NCI-H2107 (cell line): ENCODE measurements at regions not wholly inside any gene's neighbourhood (a gene's known extent, or its start where the extent isn't known, plus 50 kb on each side); places are given as distances from the start of the nearest gene placed in this dataset.
"Not testable (repeated sequence)": the region's sequence is repeated elsewhere in the genome, so short reads cannot be mapped to it uniquely, and the experiment has no call there.

Experiments
- DNase-seq: peaks from one replicate; lab custom pipeline; 2025; lab: John Stamatoyannopoulos, UW

DNA sequence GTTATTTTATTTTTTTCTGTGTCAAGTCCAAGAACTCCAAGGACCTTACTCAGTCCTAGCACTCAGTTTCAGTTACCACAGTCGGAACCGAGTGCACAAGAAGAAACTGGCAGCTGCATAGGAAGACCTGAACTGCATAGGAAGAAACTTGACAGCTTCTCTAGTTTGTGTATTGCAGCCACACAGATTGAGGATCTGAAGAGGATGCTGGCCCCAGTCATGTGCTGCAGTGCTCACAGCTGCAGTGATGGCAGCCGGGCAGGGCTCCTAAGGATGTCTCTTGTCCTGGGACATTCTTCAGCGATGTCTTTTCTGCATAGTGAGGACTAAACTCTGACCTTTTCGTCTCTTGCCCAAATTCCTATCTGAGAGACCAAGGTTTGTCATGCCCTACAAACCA is 261.2 kb downstream of the STIM2 start:
- DNase-seq = no peak

GRCh38 chr4:27123123-27123768 is 262.6 kb downstream of the STIM2 start:
- DNase-seq = no peak

GRCh38 chr4:27123769-27124124 is 263.1 kb downstream of the STIM2 start:
- DNase-seq = no peak

DNA sequence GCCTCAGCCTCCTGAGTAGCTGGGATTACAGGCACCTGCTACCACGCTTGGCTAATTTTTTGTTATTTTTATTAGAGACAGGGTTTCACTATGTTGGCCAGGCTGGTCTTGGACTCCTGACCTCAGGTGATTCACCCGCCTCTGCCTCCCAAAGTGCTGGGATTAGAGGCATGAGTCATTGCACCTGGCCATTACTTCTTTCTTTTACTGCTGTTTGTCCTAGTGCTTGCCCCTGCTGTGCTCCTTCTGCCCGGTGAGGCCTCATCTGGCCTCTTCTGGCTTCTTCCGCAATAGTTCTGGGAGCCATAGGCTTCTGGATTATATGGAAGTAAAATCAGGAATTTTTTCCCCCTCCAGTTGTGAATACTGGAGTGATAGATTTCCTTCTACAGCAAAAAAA is 266.3 kb downstream of the STIM2 start:
- not testable (repeated sequence) for DNase-seq

- DNase-seq = no peak
These were observed 267.8 kb downstream of the STIM2 start for GRCh38 chr4:27128443-27128842.

- no peak for DNase-seq
These were observed 269.3 kb downstream of the STIM2 start for GRCh38 chr4:27129871-27130366.

GRCh38 chr4:27132497-27132896 is 271.9 kb downstream of the STIM2 start:
- no peak for DNase-seq

GRCh38 chr4:27140486-27140885 is 279.8 kb downstream of the STIM2 start:
- no peak for DNase-seq

DNA sequence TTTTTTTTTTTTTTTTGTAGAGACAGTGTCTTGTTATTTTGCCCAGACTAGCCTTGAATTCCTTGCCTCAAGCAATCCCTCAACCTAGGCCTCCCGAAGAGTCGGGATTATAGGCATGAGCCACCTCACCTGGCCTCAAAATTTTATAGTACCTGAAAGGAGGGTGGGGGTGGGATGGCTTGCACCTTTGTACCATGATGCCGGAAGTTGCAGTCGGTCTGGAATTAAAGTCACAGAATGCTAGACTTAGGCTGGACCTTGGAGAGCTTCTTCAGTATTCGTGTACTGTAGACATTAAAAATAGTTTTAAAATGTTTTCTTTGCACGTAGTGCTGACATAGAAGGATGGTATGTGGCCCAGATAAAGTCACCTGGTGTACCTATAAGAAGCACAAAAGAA is 280.9 kb downstream of the STIM2 start:
- no peak for DNase-seq

GRCh38 chr4:27142841-27143240 is 282.2 kb downstream of the STIM2 start:
- no peak for DNase-seq

- DNase-seq = no peak
These were observed 285.0 kb downstream of the STIM2 start for GRCh38 chr4:27145597-27145996.

DNA sequence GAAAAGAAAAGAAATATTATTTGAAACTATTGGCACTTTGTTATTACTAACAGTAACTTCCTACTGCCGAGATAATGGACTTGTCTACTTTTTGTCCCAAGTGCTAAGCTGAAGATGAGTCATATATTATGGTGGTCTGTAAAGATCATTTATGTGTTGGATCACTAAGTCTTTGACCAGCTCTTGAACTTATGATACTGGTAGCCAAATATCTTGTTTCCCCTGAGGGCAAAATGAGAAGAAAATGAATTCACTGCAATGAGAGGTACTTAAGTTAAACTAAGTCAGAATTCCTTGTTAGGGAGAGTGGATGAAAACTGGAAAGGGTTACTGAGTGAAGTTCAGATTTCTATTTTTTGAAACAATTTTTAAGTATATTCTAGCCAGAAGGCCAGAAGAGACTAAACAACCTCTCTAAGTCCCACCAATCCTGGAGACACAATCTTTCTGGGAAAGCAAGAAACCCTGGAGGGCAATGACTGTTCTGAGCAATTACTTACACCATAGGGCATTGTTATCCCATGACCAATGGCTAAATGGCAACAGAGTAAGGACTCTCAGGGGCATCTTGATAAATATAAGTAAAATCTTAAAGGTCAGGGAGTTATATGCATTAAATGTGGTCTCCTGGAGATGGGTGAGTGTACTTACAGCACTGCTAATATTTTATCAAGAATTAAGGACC is 287.7 kb downstream of the STIM2 start:
- no peak for DNase-seq

DNA sequence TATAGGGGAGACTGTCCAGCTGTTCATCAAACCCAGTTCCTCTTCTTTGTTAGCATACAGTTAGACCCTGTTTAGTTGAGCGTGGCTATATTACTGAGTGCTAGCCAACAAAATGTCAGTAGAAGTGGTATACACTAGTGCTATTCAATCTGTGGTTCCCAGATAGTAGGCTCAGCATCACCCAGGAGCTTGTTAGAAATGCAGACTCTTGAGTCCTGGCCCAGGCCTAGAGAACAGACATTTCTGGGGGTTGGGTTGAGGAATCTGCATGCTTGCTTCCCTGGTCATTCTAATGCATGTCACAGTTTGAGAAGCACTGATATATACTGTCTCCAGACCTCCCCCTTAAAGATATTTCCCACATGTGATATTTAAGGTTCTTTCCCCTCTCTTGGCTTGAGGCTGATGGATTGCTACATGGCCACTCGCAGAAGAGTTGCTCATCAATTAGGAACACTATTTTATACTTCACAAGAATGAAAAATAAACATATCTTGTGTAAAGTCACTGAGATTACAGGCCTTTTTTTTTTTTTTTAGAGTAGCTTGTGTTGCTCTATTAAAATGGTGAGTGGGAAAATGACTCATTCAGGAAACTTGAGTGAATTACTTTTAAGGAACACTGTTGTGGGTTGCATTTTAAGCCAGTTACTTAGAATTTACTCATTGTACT is 289.0 kb downstream of the STIM2 start:
- DNase-seq = no peak

DNA sequence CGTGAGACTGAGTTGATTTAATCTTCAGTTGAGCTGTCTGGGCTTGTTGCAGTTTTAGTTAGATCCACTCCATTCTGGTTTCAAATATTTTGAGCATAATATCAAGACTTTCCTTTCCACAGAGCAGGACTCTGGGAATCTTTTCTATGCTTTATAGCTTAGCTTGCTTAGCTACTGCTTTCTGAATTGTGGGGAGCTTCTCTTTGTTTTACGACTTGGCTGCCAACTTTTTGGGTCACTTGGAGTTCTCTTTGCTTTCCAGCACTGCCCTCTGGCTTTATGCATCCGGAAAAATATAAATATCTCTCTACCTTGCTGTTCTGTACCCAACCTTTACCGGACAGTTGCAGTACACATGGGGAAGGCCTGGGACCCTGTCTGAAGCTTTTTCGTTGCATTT is 292.1 kb downstream of the STIM2 start:
- no peak for DNase-seq

DNA sequence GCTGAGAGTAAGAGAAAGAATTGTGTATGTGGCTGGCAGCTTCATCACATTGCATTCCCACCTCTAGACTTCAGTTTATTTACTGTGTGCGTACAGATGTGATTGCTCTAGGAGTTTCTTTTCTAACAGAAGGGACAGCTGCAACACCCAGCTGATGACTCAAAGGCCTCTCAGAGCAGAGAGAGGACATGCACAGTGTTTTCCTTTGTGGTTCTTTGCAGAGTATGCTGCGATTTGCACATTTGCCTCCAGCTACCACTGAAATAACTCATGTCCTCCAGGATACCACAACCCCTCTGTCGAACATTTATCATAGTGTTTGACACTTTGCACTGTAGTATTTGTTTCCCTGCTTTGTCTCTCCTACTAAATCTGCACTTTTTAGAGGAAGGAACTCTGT is 294.1 kb downstream of the STIM2 start:
- DNase-seq = no peak

GRCh38 chr4:27161191-27161590 is 300.6 kb downstream of the STIM2 start:
- no peak for DNase-seq

DNA sequence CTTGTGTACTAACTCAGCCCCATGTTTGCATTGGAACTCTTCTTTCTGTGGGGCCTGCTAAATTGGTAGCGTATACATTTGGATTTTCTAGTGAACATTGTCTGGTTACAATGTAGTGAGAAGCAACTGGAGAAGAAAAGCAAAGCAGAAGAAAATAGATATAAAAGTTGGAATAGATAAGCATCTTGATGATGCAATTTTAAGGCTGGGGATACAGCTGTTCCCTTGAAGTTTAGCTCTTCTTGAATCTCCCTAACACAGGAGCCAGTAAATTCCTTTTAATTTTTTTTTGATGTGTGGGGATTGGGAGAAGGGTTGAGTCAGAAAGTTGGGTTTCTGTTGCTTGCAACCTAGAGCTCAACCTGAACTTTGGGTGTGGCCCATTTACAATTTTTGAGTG is 308.1 kb downstream of the STIM2 start:
- DNase-seq = no peak

DNA sequence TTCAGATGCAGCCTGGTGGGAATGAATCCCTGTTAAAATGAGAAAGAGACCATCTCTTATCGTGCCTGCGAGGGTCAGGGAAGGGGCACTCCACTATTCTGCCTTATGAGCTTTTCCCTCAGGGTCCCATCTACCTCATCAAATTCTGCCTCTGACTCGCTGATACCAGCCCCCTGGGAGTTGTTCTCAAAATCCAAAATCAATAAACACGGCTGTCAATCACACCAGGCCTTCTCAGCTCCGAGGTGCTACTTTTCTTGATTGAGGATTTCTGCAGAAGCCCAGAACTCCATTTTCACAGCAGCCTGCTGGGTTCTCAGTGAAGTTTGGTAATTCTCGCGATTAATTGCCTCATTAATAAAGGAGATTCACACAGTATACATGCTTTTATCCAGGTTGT is 312.6 kb downstream of the STIM2 start:
- no peak for DNase-seq

DNA sequence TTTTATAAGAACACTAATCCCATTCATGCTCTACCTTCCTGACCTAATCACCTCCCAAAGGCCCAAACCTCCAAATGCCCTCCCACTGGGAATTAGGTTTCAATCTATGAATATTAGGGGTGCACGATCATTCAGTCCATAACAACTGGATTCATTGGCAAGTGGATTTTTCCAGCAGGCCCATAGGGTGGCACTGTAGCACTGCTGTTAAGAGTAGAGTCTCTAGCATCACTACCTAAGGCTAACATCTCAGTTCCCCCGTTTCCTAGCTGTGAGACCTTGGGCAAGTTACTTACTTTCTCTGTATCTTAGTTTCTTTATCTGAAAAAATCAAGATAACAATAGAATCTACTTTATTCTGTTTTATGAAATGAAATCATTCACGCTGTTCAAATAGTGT is 315.8 kb downstream of the STIM2 start:
- DNase-seq = no peak

DNA sequence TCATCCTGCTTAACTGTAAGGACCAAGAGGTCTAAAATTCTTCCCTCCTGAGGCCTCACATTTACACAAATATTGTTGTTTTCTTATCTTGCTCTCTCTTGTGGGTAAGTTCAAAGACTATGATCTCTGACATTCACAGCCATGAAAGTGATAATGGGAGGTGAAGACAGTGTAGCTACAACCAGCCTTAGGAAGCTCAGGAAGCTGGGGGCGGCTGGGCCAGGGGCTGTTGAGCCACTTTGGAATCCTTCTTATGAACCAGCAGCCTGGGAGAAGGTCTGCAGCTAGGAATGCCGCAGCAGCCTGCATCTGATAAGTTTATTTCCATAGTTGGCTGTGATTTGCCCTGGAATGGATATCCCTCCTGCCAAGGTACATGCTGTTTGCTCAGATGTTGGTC is 316.2 kb downstream of the STIM2 start:
- DNase-seq = no peak

GRCh38 chr4:27178061-27178460 is 317.4 kb downstream of the STIM2 start:
- no peak for DNase-seq

- DNase-seq = no peak
These were observed 321.1 kb downstream of the STIM2 start for GRCh38 chr4:27181693-27182092.

DNA sequence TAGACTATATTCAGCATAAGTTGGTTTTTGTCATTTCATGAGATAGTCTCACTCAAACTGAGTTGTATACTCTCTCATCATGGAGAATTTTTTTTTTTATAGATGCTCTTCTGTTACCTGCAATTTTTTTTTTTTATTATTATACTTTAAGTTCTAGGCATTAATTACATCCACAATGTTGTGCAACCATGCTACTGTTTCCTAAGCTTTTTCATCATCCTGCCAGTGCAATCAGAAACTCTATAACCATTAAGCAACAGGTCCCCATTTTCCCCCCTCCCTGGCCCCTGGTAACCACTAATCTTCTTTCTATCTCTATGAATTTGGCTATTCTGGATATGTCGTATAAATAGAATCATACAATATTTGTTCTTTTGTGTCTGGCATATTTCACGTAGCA is 321.6 kb downstream of the STIM2 start:
- DNase-seq = no peak
